OCI-LY7 (cell line): ENCODE measurements at regions not wholly inside any gene's neighbourhood (a gene's known extent, or its start where the extent isn't known, plus 50 kb on each side); places are given as distances from the start of the nearest gene placed in this dataset.

Experiments
- BruUV-seq: library from RNA; stranded (reverse); fragments of 400-500 nt; replicated peaks from 2 replicates; lab custom pipeline; 2021; lab: Mats Ljungman, UMichigan
- CTCF ChIA-PET: fragments of 300-600 bp; sonication (Branson Sonifier 250); formaldehyde crosslinking; loops from one replicate; lab custom pipeline; 2022; ENCODE audit warnings: antibody characterized with exemption; ENCODE audit not compliant: unreplicated experiment; lab: Charles Lee
- POLR2A ChIA-PET: fragments of 300-600 bp; sonication (Branson Sonifier 250); formaldehyde crosslinking; loops from one replicate; lab custom pipeline; 2022; ENCODE audit warnings: antibody characterized with exemption; lab: Charles Lee
- DNase-seq: peaks from one replicate; pipeline ENCODE4 v3.0.0-alpha.2; 2015; ENCODE audit warnings: low spot score
- H2AFZ ChIP-seq: fragments of 200-600 bp; sonication (generic), shearing (Covaris generic); 2 replicates; pipeline ENCODE4 v1.6.1; 2014; ENCODE audit warnings: mild to moderate bottlenecking, antibody characterized with exemption, low read length, moderate library complexity
- H3K27ac ChIP-seq: fragments of 200-600 bp; sonication (generic); 2 replicates; pipeline ENCODE4 v1.5.1; 2014; ENCODE audit warnings: mixed run types, low read depth, mild to moderate bottlenecking, moderate library complexity, low read length, inconsistent platforms; ENCODE audit not compliant: poor library complexity, severe bottlenecking
- H3K36me3 ChIP-seq: fragments of 200-600 bp; sonication (generic); 2 replicates; pipeline ENCODE4 v1.6.1; 2014; ENCODE audit warnings: mild to moderate bottlenecking, antibody characterized with exemption, low read length, moderate library complexity, mixed read lengths; ENCODE audit not compliant: insufficient read depth
- H3K4me1 ChIP-seq: fragments of 200-600 bp; sonication (generic); 2 replicates; pipeline ENCODE4 v1.5.1; 2014; ENCODE audit warnings: mild to moderate bottlenecking, low read length; ENCODE audit not compliant: insufficient read depth, poor library complexity, severe bottlenecking
- H3K4me2 ChIP-seq: fragments of 200-600 bp; sonication (generic); 2 replicates; pipeline ENCODE4 v1.6.1; 2014; ENCODE audit warnings: mild to moderate bottlenecking, low read length
- H3K4me3 ChIP-seq: fragments of 200-600 bp; sonication (generic); 2 replicates; pipeline ENCODE4 v1.5.1; 2014; ENCODE audit warnings: mild to moderate bottlenecking, low read depth, low read length; ENCODE audit not compliant: poor library complexity, severe bottlenecking
- H3K79me2 ChIP-seq: fragments of 200-600 bp; sonication (generic); 2 replicates; pipeline ENCODE4 v1.6.1; 2016; ENCODE audit warnings: low read depth, mild to moderate bottlenecking, low read length, moderate library complexity, mixed read lengths; ENCODE audit not compliant: insufficient read depth
- H3K9me2 ChIP-seq: fragments of 200-600 bp; sonication (generic); 2 replicates; pipeline ENCODE4 v1.6.1; 2016; ENCODE audit warnings: mild to moderate bottlenecking, low read length, mixed read lengths; ENCODE audit not compliant: insufficient read depth
- H3K9me3 ChIP-seq: fragments of 200-600 bp; sonication (generic); 2 replicates; pipeline ENCODE4 v1.6.1; 2014; ENCODE audit warnings: mild to moderate bottlenecking, mixed run types, low read length, mixed read lengths
- H4K20me1 ChIP-seq: fragments of 200-600 bp; sonication (generic); 2 replicates; pipeline ENCODE4 v1.6.1; 2014; ENCODE audit warnings: mild to moderate bottlenecking, antibody characterized with exemption, low read length, moderate library complexity, mixed read lengths; ENCODE audit not compliant: insufficient read depth
- CTCF ChIP-seq: fragments of 200-600 bp; sonication (generic); conservative IDR thresholded peaks from 2 replicates; pipeline ENCODE4 v1.5.1; 2014; ENCODE audit warnings: mild to moderate bottlenecking, antibody characterized with exemption, low read length, moderate library complexity, mixed read lengths
- EZH2phosphoT487 ChIP-seq: fragments of 200-600 bp; sonication (generic); IDR thresholded peaks from 2 replicates; pipeline ENCODE4 v1.6.1; 2018; ENCODE audit warnings: low read depth, borderline replicate concordance, mild to moderate bottlenecking, mixed run types, antibody characterized with exemption, low read length, moderate library complexity, mixed read lengths
- intact Hi-C: fragments of 100-400 bp; cut with micrococcal nuclease; formaldehyde crosslinking; loops from one replicate; pipeline ENCODE4 v1.10.0; 2022; ENCODE audit not compliant: unreplicated experiment

GRCh38 chr9:80359291-80359690 is 787.5 kb downstream of the TLE4 start:
- BruUV-seq = no TSS peak
- POLR2A ChIA-PET = no interaction called here
- H3K36me3 ChIP-seq = no peaks in the 10 kb centered on the region
- H3K9me2 ChIP-seq = no peaks in the 10 kb centered on the region
- TF ChIP-seq CTCF = no peak
- no peak for TF ChIP-seq EZH2phosphoT487
- H4K20me1 ChIP-seq = no peaks in the 10 kb centered on the region
- no peak overlapping the region for H3K4me2 ChIP-seq
- no peak overlapping the region for H2AFZ ChIP-seq
- no peak for DNase-seq
- no peaks in the 10 kb centered on the region for H3K9me3 ChIP-seq
- CTCF ChIA-PET = no interaction called here
- intact Hi-C loops = no loop called here
- no peaks in the 10 kb centered on the region for H3K4me1 ChIP-seq
- H3K27ac ChIP-seq = no peak overlapping the region
- H3K79me2 ChIP-seq = no peaks in the 10 kb centered on the region
- no peak overlapping the region for H3K4me3 ChIP-seq

- no peak for DNase-seq
These were observed 781.2 kb downstream of the TLE4 start for GRCh38 chr9:80352967-80353366.

GRCh38 chr9:80351612-80352011 is 779.8 kb downstream of the TLE4 start:
- H3K4me3 ChIP-seq = no peak overlapping the region
- H3K4me1 ChIP-seq = no peaks in the 10 kb centered on the region
- TF ChIP-seq CTCF = no peak
- TF ChIP-seq EZH2phosphoT487 = no peak
- no peak for DNase-seq
- H3K36me3 ChIP-seq = no peaks in the 10 kb centered on the region
- no peak overlapping the region for H3K4me2 ChIP-seq
- POLR2A ChIA-PET = no interaction called here
- no peaks in the 10 kb centered on the region for H4K20me1 ChIP-seq
- no TSS peak for BruUV-seq
- intact Hi-C loops = no loop called here
- CTCF ChIA-PET = no interaction called here
- H3K79me2 ChIP-seq = no peaks in the 10 kb centered on the region
- no peaks in the 10 kb centered on the region for H3K9me2 ChIP-seq
- no peak overlapping the region for H3K27ac ChIP-seq
- H2AFZ ChIP-seq = no peak overlapping the region
- H3K9me3 ChIP-seq = no peaks in the 10 kb centered on the region

More at GRCh38 chr9:80352967-80353366, 781.2 kb downstream of the TLE4 start:
- CTCF ChIA-PET = no interaction called here
- no peak overlapping the region for H2AFZ ChIP-seq
- intact Hi-C loops = no loop called here
- H3K79me2 ChIP-seq = no peaks in the 10 kb centered on the region
- H3K36me3 ChIP-seq = no peaks in the 10 kb centered on the region
- POLR2A ChIA-PET = no interaction called here
- no peaks in the 10 kb centered on the region for H3K9me2 ChIP-seq
- no peaks in the 10 kb centered on the region for H4K20me1 ChIP-seq
- H3K4me1 ChIP-seq = no peaks in the 10 kb centered on the region
- no peaks in the 10 kb centered on the region for H3K9me3 ChIP-seq
- H3K4me3 ChIP-seq = no peak overlapping the region
- no TSS peak for BruUV-seq
- TF ChIP-seq CTCF = no peak
- TF ChIP-seq EZH2phosphoT487 = no peak
- no peak overlapping the region for H3K27ac ChIP-seq
- no peak overlapping the region for H3K4me2 ChIP-seq
